K562 (cell line): ENCODE measurements at regions not wholly inside any gene's neighbourhood (a gene's known extent, or its start where the extent isn't known, plus 50 kb on each side); places are given as distances from the start of the nearest gene placed in this dataset.

Experiments
- ETV6 ChIP-seq, 3 experiments: fragments of 150-350 bp in 1 of 3; sonication (generic) in 1 of 3; formaldehyde crosslinking in 1 of 3; IDR thresholded peaks; 2 replicates each; pipeline versions ENCODE4 v1.6.1 to v1.8.0; 2014 to 2022; ENCODE audit warnings: borderline replicate concordance in 2 of 3, low read depth in 2 of 3, antibody characterized with exemption in 1 of 3, low read length in 1 of 3, mild to moderate bottlenecking in 1 of 3, missing genetic modification reagents in 1 of 3
- NFE2L1 ChIP-seq: fragments of 450-650 bp; IDR thresholded peaks from 2 replicates; pipeline ENCODE4 v1.6.1; 2016; ENCODE audit warnings: missing genetic modification characterization, low read depth, mild to moderate bottlenecking, missing compliant biosample characterization, moderate library complexity, borderline replicate concordance
- SMC3 ChIP-seq: conservative IDR thresholded peaks from 2 replicates; pipeline ENCODE4 v1.6.1; 2011; ENCODE audit warnings: low read depth, low read length, improper control_type of control experiment; ENCODE audit not compliant: insufficient read depth
- ZNF282 ChIP-seq: sonication (generic); formaldehyde crosslinking; IDR thresholded peaks from 2 replicates; pipeline ENCODE4 v1.8.1; 2023; ENCODE audit warnings: missing genetic modification reagents
- ZNF316 ChIP-seq: fragments of 450-650 bp; IDR thresholded peaks from 2 replicates; pipeline ENCODE4 v1.6.1; 2016
- TF ChIP-seq, protein P1 (sequence below): conservative IDR thresholded peaks from 2 replicates; pipeline ENCODE4 v1.6.1; 2011; ENCODE audit warnings: low read depth, mild to moderate bottlenecking, low read length; ENCODE audit not compliant: control insufficient read depth
- TF ChIP-seq, protein P2 (sequence below): fragments of 250-450 bp; sonication (Bioruptor Pico); IDR thresholded peaks from 2 replicates; pipeline ENCODE4 v1.4.0; 2020
- TF ChIP-seq, protein P3 (sequence below): fragments of 250-450 bp; sonication (Bioruptor Pico); IDR thresholded peaks from 2 replicates; pipeline ENCODE4 v1.8.0; 2022; ENCODE audit warnings: moderate library complexity, mild to moderate bottlenecking, inconsistent platforms
- TF ChIP-seq, protein P4 (sequence below): fragments of 450-650 bp; conservative IDR thresholded peaks from 2 replicates; pipeline ENCODE4 v1.6.1; 2016; ENCODE audit warnings: missing genetic modification characterization, low read depth, mild to moderate bottlenecking, control low read depth, missing compliant biosample characterization
- TF ChIP-seq, protein P5 (sequence below): sonication (generic); formaldehyde crosslinking; IDR thresholded peaks from 2 replicates; pipeline ENCODE4 v1.5.0; 2020; ENCODE audit warnings: missing genetic modification reagents

DNA sequence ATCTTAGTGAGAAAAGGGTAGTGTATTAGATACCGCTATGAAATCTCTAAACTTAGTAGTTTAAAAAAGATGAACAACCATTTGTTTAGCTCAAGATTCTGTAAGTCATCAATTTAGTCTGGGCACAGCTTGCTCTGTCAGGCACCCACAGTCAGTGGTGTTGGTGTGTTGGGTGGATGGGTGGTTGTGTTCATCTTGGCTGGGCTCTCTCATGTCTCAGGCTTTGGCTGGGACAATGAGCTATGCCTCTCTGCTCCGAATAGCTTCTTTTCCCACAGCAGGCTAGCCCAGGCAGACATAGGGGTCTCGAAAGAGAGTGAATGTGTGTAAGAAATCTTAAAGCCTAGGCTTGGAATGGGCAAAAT, 127.0 kb upstream of the GATB start (continued):
- TF ChIP-seq, protein P1, sequence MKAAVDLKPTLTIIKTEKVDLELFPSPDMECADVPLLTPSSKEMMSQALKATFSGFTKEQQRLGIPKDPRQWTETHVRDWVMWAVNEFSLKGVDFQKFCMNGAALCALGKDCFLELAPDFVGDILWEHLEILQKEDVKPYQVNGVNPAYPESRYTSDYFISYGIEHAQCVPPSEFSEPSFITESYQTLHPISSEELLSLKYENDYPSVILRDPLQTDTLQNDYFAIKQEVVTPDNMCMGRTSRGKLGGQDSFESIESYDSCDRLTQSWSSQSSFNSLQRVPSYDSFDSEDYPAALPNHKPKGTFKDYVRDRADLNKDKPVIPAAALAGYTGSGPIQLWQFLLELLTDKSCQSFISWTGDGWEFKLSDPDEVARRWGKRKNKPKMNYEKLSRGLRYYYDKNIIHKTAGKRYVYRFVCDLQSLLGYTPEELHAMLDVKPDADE, result no peak
- TF ChIP-seq, protein P2, sequence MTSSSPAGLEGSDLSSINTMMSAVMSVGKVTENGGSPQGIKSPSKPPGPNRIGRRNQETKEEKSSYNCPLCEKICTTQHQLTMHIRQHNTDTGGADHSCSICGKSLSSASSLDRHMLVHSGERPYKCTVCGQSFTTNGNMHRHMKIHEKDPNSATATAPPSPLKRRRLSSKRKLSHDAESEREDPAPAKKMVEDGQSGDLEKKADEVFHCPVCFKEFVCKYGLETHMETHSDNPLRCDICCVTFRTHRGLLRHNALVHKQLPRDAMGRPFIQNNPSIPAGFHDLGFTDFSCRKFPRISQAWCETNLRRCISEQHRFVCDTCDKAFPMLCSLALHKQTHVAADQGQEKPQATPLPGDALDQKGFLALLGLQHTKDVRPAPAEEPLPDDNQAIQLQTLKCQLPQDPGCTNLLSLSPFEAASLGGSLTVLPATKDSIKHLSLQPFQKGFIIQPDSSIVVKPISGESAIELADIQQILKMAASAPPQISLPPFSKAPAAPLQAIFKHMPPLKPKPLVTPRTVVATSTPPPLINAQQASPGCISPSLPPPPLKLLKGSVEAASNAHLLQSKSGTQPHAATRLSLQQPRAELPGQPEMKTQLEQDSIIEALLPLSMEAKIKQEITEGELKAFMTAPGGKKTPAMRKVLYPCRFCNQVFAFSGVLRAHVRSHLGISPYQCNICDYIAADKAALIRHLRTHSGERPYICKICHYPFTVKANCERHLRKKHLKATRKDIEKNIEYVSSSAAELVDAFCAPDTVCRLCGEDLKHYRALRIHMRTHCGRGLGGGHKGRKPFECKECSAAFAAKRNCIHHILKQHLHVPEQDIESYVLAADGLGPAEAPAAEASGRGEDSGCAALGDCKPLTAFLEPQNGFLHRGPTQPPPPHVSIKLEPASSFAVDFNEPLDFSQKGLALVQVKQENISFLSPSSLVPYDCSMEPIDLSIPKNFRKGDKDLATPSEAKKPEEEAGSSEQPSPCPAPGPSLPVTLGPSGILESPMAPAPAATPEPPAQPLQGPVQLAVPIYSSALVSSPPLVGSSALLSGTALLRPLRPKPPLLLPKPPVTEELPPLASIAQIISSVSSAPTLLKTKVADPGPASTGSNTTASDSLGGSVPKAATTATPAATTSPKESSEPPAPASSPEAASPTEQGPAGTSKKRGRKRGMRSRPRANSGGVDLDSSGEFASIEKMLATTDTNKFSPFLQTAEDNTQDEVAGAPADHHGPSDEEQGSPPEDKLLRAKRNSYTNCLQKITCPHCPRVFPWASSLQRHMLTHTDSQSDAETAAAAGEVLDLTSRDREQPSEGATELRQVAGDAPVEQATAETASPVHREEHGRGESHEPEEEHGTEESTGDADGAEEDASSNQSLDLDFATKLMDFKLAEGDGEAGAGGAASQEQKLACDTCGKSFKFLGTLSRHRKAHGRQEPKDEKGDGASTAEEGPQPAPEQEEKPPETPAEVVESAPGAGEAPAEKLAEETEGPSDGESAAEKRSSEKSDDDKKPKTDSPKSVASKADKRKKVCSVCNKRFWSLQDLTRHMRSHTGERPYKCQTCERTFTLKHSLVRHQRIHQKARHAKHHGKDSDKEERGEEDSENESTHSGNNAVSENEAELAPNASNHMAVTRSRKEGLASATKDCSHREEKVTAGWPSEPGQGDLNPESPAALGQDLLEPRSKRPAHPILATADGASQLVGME (CRISPR knock-in tag), result no peak
- TF ChIP-seq, protein P3, sequence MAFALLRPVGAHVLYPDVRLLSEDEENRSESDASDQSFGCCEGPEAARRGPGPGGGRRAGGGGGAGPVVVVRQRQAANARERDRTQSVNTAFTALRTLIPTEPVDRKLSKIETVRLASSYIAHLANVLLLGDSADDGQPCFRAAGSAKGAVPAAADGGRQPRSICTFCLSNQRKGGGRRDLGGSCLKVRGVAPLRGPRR, result no peak
- TF ChIP-seq, protein P4, sequence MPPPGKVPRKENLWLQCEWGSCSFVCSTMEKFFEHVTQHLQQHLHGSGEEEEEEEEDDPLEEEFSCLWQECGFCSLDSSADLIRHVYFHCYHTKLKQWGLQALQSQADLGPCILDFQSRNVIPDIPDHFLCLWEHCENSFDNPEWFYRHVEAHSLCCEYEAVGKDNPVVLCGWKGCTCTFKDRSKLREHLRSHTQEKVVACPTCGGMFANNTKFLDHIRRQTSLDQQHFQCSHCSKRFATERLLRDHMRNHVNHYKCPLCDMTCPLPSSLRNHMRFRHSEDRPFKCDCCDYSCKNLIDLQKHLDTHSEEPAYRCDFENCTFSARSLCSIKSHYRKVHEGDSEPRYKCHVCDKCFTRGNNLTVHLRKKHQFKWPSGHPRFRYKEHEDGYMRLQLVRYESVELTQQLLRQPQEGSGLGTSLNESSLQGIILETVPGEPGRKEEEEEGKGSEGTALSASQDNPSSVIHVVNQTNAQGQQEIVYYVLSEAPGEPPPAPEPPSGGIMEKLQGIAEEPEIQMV, result no peak
- TF ChIP-seq ZNF316 (no peak), ETV6 (IDR thresholded peaks at IDR 0.05; ENCODE audit: borderline replicate concordance in 1 of 2, low read depth in 2 of 2, low read length in 1 of 2) (no peak), ETV6 (CRISPR knock-in tag; IDR thresholded peaks at IDR 0.05; ENCODE audit: borderline replicate concordance) (no peak), ZNF282 (CRISPR knock-in tag) (no peak), NFE2L1 (tag) (no peak), SMC3 (no peak)
- TF ChIP-seq, protein P5, sequence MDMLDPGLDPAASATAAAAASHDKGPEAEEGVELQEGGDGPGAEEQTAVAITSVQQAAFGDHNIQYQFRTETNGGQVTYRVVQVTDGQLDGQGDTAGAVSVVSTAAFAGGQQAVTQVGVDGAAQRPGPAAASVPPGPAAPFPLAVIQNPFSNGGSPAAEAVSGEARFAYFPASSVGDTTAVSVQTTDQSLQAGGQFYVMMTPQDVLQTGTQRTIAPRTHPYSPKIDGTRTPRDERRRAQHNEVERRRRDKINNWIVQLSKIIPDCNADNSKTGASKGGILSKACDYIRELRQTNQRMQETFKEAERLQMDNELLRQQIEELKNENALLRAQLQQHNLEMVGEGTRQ (CRISPR knock-in tag), result no peak
